ENCODE measurements at regions not wholly inside any gene's neighbourhood (a gene's known extent, or its start where the extent isn't known, plus 50 kb on each side); places are given as distances from the start of the nearest gene placed in this dataset.

DNA sequence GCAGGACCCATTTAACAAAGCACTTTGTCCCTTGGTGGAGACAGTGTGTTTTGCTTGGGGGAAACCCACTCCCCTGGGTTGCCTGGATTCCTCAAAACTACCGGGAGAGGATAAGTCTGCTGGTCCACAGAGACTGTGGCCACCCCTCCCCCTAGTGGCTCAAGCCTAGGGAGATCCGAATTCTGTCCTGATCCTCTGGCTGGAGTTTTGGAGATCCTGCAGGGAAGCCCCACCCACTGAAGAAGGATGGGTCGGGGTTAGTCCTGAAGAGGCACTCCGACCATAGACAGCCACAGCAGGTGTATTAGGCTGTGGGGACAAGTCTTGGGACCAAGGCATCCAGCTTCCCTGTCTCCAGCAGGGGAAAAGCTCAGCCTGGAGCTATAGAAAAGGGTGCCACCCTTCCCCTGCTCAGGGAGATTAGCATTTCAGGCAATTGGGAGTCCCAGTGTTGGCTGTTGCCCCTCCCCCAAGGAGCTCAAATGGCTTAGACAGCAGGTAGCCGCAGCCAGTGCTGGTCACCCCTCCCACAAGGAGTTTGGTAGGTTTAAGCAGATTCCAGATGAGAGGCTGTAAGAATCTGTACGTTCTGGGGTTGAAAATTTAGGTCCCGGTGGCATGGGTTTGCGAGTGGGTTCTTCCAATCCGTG is 750.0 kb downstream of the TBC1D32 start:
- no peaks in the 10 kb centered on the region for H3K27me3 ChIP-seq
- H3K9me3 ChIP-seq: peaks cover 0 to 13% (median 0%) of the 10 kb centered on the region in 4 donors
- DNase-seq (ENCODE audit: low spot score in 2 of 2): no peak
- TF ChIP-seq EP300 (IDR thresholded peaks at IDR 0.05): no peak
- TF ChIP-seq, protein P1, sequence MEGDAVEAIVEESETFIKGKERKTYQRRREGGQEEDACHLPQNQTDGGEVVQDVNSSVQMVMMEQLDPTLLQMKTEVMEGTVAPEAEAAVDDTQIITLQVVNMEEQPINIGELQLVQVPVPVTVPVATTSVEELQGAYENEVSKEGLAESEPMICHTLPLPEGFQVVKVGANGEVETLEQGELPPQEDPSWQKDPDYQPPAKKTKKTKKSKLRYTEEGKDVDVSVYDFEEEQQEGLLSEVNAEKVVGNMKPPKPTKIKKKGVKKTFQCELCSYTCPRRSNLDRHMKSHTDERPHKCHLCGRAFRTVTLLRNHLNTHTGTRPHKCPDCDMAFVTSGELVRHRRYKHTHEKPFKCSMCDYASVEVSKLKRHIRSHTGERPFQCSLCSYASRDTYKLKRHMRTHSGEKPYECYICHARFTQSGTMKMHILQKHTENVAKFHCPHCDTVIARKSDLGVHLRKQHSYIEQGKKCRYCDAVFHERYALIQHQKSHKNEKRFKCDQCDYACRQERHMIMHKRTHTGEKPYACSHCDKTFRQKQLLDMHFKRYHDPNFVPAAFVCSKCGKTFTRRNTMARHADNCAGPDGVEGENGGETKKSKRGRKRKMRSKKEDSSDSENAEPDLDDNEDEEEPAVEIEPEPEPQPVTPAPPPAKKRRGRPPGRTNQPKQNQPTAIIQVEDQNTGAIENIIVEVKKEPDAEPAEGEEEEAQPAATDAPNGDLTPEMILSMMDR (IDR thresholded peaks at IDR 0.05): no peak
- no peak for TF ChIP-seq POLR2A (IDR thresholded peaks at IDR 0.05)
- WGBS, 2 donors: 75 to 85% methylated on average over 9 of the region's 9 CpGs
- no peaks in the 10 kb centered on the region for H3K4me1 ChIP-seq
- H3K36me3 ChIP-seq: no peaks in the 10 kb centered on the region
- H3K4me3 ChIP-seq: no peak overlapping the region
- H3K27ac ChIP-seq: no peak overlapping the region

DNA sequence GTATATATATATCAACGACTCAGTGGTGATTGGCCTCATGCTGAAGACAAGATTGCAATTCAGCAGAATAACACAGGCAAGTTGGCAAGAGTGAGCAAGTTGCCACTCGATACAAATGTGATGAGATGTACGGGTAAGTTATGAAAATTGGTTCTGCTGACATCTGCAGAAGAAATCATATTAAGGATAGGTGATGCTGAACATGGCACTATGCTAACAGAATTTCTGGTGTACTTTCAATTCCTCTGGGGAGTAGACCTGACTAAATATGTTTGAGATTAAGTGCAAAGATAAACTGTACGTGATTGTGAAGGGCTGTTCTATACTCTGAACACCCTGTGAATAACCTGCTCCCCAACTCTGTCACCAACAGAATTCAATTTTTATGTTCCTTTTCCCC is 758.2 kb downstream of the TBC1D32 start:
- WGBS, 2 donors: 85 to 86% methylated on average over 4 of the region's 4 CpGs
- H3K36me3 ChIP-seq: no peaks in the 10 kb centered on the region

DNA sequence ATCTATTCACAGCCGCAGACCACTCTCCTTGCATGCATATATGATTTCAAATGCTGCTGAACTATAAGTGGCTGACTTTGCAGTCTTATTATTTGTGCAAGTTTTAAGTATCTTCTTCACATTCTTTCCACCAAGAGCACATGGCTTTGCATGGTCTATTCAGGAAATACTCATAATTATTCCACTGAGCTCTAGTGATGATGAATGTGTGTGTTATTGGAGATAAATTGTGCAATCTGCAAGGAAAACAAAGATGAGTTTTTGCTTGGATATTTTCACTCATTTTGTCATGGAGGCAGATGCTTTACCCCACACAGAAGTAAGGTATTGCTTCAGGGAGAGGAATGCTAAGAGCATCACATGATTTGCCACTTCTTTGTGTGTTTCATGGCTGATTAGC is 764.6 kb downstream of the TBC1D32 start:
- TF ChIP-seq, protein P1 (IDR thresholded peaks at IDR 0.05): no peak
- H3K9me3 ChIP-seq: peaks cover 0 to 3% (median 0%) of the 10 kb centered on the region in 4 donors
- no peaks in the 10 kb centered on the region for H3K36me3 ChIP-seq
- no peak overlapping the region for H3K4me3 ChIP-seq
- no peaks in the 10 kb centered on the region for H3K4me1 ChIP-seq
- H3K27ac ChIP-seq: no peak overlapping the region
- no peak for DNase-seq (ENCODE audit: low spot score in 2 of 2)
- WGBS, 2 donors: 80 to 87% methylated on average over 1 of the region's 1 CpG
- H3K27me3 ChIP-seq: no peaks in the 10 kb centered on the region

More for the DNA sequence above, 758.2 kb downstream of the TBC1D32 start:
- no peaks in the 10 kb centered on the region for H3K4me1 ChIP-seq
- H3K27me3 ChIP-seq: no peaks in the 10 kb centered on the region
- no peak overlapping the region for H3K4me3 ChIP-seq
- H3K9me3 ChIP-seq: peaks cover 0 to 11% (median 0%) of the 10 kb centered on the region in 4 donors
- DNase-seq (ENCODE audit: low spot score in 2 of 2): no peak
- no peak overlapping the region for H3K27ac ChIP-seq
- no peak for TF ChIP-seq EP300 (IDR thresholded peaks at IDR 0.05)
- TF ChIP-seq POLR2A (IDR thresholded peaks at IDR 0.05): no peak
- TF ChIP-seq, protein P1 (IDR thresholded peaks at IDR 0.05): no peak

DNA sequence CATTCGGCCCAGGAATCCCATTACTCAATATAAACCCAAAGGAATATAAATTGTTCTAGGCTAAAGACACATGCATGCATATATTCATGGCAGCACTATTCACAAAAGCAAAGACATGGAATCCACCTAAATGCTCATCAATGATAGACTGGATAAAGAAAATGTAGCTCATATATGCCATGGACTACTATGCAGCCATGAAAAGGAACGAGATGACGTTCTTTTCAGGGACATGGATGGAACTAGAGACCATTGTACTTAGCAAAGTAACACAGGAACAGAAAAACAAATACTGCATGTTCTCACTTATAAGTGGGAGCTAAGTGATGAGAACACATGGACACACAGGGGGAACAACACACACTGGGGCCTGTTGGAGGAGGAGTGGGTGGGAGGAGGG is 769.5 kb downstream of the TBC1D32 start:
- H3K36me3 ChIP-seq: no peaks in the 10 kb centered on the region
- H3K27me3 ChIP-seq: no peaks in the 10 kb centered on the region
- TF ChIP-seq, protein P1 (IDR thresholded peaks at IDR 0.05): no peak
- TF ChIP-seq EP300 (IDR thresholded peaks at IDR 0.05) (no peak), POLR2A (IDR thresholded peaks at IDR 0.05) (no peak)
- no peak overlapping the region for H3K27ac ChIP-seq
- H3K4me3 ChIP-seq: no peak overlapping the region
- DNase-seq (ENCODE audit: low spot score in 2 of 2): no peak
- no peaks in the 10 kb centered on the region for H3K9me3 ChIP-seq
- 89 to 91% methylated on average over 3 of the region's 3 CpGs for WGBS, 2 donors
- H3K4me1 ChIP-seq: no peaks in the 10 kb centered on the region

DNA sequence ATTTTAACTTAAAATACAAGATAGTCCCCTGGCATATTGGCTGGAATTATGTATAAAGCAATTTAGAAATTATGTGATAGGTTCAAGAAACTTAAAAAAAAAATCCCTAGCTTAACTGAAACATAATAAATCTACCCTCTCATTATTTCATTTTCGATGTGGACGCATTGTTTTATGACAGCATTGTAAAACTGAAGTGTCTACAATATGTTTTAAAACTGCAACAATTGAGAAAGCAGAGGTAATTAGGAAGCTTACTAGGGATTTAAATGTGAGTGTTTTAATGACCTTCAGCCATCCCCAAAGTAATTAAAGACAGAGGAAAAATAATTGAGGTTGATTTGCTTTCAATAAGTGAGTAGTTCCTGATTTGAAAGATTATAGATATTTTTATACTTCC is 776.0 kb downstream of the TBC1D32 start:
- TF ChIP-seq, protein P1 (IDR thresholded peaks at IDR 0.05): no peak
- TF ChIP-seq POLR2A (IDR thresholded peaks at IDR 0.05) (no peak), EP300 (IDR thresholded peaks at IDR 0.05) (no peak)
- H3K27me3 ChIP-seq: no peaks in the 10 kb centered on the region
- H3K27ac ChIP-seq: no peak overlapping the region
- H3K4me1 ChIP-seq: no peaks in the 10 kb centered on the region
- H3K9me3 ChIP-seq: no peaks in the 10 kb centered on the region
- DNase-seq (ENCODE audit: low spot score in 2 of 2): no peak
- WGBS, 2 donors: 51 to 66% methylated on average over 2 of the region's 2 CpGs
- no peaks in the 10 kb centered on the region for H3K36me3 ChIP-seq
- H3K4me3 ChIP-seq: no peak overlapping the region

Measured in tibial nerve (tissue), 4 donors.